OCI-M2 (cell line): ENCODE measurements at regions not wholly inside any gene's neighbourhood (a gene's known extent, or its start where the extent isn't known, plus 50 kb on each side); places are given as distances from the start of the nearest gene placed in this dataset.
"Not testable (repeated sequence)": the region's sequence is repeated elsewhere in the genome, so short reads cannot be mapped to it uniquely, and the experiment has no call there.

Experiments
- DNase-seq: peaks from one replicate; lab custom pipeline; 2025; ENCODE audit not compliant: unreplicated experiment; lab: John Stamatoyannopoulos, UW

- no peak for DNase-seq
Measured at GRCh38 chr14:106269029-106269428, 742.6 kb downstream of the TMEM121 start.

- no peak for DNase-seq
Measured at GRCh38 chr14:106269451-106270204, 743.2 kb downstream of the TMEM121 start.

GRCh38 chr14:106270476-106271121 lies 744.2 kb downstream of the TMEM121 start:
- not testable (repeated sequence) for DNase-seq

GRCh38 chr14:106276326-106277267 lies 750.2 kb downstream of the TMEM121 start:
- no peak for DNase-seq

- DNase-seq = no peak
Measured at GRCh38 chr14:106277503-106277902, 751.1 kb downstream of the TMEM121 start.

GRCh38 chr14:106280876-106281275 lies 754.5 kb downstream of the TMEM121 start:
- DNase-seq = no peak

GRCh38 chr14:106286697-106287290 lies 760.4 kb downstream of the TMEM121 start:
- no peak for DNase-seq

- DNase-seq = no peak
Measured at GRCh38 chr14:106287506-106287905, 761.1 kb downstream of the TMEM121 start.

- DNase-seq = no peak
Measured at GRCh38 chr14:106291626-106292025, 765.2 kb downstream of the TMEM121 start.

- no peak for DNase-seq
Measured at GRCh38 chr14:106294324-106294723, 767.9 kb downstream of the TMEM121 start.

GRCh38 chr14:106300951-106301510 lies 774.6 kb downstream of the TMEM121 start:
- not testable (repeated sequence) for DNase-seq

- not testable (repeated sequence) for DNase-seq
Measured at GRCh38 chr14:106301609-106302008, 775.2 kb downstream of the TMEM121 start.

- DNase-seq = no peak
Measured at GRCh38 chr14:106302661-106303060, 776.3 kb downstream of the TMEM121 start.

- DNase-seq = no peak
Measured at GRCh38 chr14:106304271-106304670, 777.9 kb downstream of the TMEM121 start.

GRCh38 chr14:106308839-106309389 lies 782.5 kb downstream of the TMEM121 start:
- DNase-seq = no peak

- no peak for DNase-seq
Measured at GRCh38 chr14:106309423-106309822, 783.0 kb downstream of the TMEM121 start.

GRCh38 chr14:106315436-106315835 lies 789.1 kb downstream of the TMEM121 start:
- DNase-seq = no peak

- DNase-seq = no peak
Measured at GRCh38 chr14:106317593-106317992, 791.2 kb downstream of the TMEM121 start.

- DNase-seq = no peak
Measured at GRCh38 chr14:106318700-106319099, 792.3 kb downstream of the TMEM121 start.

GRCh38 chr14:106323970-106324369 lies 797.6 kb downstream of the TMEM121 start:
- DNase-seq = not testable (repeated sequence)
